GM11168 (cell line): ENCODE measurements at regions not wholly inside any gene's neighbourhood (a gene's known extent, or its start where the extent isn't known, plus 50 kb on each side); places are given as distances from the start of the nearest gene placed in this dataset.

Experiments used
- in situ Hi-C: fragments of 300-500 bp; cut with MboI; formaldehyde crosslinking; loops from one replicate; pipeline ENCODE4 v1.12.0; 2022; ENCODE audit warnings: low sequenced_read_pairs; ENCODE audit not compliant: unreplicated experiment

DNA sequence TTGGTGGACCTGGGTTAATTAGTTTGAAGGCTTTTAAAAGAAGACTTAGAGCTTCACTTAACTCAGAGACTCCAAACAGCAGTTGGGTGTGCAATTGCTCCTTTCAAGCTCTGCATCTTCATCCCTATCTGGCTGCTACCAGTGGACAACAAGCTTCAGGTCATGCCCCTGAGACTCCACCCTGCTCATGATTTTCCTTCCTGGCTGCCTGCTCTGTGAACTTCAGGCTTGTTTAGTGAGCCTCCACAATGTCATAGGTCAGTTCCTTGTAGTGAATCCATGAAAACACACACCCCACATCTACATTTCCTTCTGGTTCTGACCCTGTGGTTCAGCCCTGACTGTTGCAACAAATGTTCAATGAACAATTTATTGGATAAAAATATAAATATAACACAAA, 61.1 kb upstream of the MARCKS start:
- in situ Hi-C loops = no loop called here

DNA sequence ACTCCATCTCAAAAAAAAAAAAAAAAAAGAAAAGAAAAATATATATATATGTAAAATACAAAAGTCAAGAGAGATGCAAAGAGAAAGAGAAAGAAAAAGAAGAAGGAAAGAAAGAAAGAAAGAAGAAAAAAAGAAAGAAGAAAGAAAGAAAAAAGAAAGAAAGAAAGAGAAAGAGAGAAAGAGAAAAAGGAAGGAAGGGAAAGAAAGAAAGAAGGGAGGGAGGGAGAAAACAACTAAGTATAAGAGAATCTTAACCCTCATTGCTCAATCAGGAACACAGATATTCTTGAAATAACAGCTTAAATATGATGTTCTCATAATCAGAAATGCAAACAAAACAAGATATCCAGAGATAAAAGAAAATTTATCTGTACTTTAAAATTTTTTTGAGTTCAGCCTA, 54.4 kb upstream of the MARCKS start:
- in situ Hi-C loops = no loop called here

DNA sequence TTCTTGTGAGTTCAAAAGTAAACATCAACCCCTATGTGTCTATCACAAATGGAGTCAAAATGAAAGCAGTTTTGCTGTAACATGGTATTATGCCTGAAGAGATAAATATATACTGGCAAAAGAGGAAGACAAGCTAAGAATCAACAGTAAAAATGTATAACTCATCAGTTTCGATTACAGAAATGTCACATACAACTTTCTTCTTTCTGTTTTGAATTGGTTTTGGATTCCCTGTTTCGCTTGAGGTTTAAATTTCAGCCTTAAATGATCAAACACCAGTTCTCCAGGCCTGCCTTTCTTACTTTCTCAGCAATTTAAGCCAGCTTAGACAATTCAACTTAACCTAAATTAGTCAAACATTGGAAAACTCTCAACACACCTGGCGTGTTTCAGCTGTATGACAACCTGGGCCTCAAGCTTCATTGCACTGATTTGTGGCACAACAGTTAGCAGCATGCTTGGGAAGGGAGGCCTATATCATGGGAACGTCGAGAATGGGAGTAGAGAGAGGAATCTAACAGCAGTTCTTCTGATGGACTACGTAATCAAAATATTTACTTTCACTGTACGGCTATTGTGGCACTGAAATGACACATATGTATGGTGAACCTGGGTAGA, 51.9 kb upstream of the MARCKS start:
- in situ Hi-C loops = no loop called here

DNA sequence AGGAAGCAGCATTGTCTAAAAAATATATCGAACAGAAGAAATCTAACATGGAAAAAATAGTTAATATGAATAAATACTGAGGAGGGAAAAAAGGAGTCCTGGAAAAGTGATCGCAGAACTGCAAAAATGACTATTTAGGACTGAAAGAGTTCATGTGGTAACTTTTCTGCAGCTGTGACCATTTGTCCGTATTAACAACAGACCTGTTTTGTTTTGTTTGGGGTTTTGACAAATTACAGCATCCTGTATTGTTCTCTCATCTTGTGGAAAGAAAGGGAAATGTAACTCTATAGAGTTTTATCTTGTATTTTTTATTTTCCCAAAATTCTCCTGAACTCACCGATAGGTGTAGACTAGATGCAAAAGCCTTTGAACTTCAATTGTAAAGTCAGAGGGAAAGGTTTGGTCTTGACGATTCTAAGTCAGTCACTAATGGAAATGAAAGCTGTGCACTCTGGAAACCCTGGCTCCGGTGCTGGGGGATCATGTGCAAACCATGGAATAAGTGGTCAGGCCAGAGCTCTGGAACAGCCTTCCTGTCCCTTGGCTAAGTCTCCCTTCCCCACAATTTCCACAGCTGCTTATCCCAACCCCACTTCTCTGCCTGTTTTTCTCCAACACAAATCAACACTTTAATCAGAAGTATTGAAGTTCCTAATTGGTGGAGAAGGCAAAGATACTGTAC, 51.2 kb upstream of the MARCKS start:
- in situ Hi-C loops = no loop called here
